C4-2B (cell line): ENCODE measurements at regions not wholly inside any gene's neighbourhood (a gene's known extent, or its start where the extent isn't known, plus 50 kb on each side); places are given as distances from the start of the nearest gene placed in this dataset.
"Not testable (repeated sequence)": the region's sequence is repeated elsewhere in the genome, so short reads cannot be mapped to it uniquely, and the experiment has no call there.

Experiments used
- H3K27ac ChIP-seq: fragments of 450-650 bp; 2 replicates; pipeline ENCODE4 v1.5.1; 2017
- CTCF ChIP-seq: fragments of 450-650 bp; conservative IDR thresholded peaks from 2 replicates; pipeline ENCODE4 v1.5.1; 2017; ENCODE audit warnings: mild to moderate bottlenecking
- ZFX ChIP-seq: fragments of 450-650 bp; IDR thresholded peaks from 2 replicates; pipeline ENCODE4 v1.6.1; 2017

- TF ChIP-seq CTCF: no peak
- no peak overlapping the region for H3K27ac ChIP-seq
Measured at GRCh38 chr9:135410831-135411473, 68.6 kb upstream of the PPP1R26 start.

- H3K27ac ChIP-seq: not testable (repeated sequence)
Measured at GRCh38 chr9:135411605-135412004, 68.0 kb upstream of the PPP1R26 start.

DNA sequence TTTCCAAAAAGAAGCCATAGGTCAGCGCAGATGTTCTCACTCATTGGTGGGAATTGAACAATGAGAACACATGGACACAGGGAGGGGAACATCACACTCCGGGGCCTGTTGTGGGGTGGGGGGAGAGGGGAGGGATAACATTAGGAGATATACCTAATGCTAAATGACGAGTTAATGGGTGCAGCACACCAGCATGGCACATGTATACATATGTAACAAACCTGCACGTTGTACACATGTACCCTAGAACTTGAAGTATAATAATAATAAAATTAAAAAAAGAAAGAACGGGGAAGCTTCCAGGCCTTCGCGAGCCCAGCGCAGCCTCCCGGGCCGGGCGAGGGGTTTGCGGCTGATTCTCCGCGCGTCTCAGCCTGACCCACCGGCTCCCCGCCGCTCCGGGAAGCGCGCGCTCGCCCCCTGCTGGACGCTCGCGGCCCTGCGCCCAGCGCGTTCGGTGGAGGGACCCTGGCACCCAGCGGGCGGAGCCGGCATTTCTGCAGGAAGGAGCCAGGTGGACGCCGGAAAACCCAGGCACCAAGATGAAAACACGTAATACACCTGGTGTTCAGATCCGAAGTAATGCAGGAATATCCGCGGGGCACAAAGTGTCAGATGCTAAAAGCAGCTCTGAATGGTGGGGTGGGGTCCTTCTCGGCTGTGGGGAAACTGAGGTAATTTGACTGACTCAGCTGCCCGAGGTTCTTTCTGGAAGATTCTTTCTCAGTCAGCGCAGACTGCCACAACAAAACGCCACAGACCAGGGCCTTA is 67.1 kb upstream of the PPP1R26 start:
- TF ChIP-seq CTCF: peak; percentile 100
- H3K27ac ChIP-seq: not testable (repeated sequence)

DNA sequence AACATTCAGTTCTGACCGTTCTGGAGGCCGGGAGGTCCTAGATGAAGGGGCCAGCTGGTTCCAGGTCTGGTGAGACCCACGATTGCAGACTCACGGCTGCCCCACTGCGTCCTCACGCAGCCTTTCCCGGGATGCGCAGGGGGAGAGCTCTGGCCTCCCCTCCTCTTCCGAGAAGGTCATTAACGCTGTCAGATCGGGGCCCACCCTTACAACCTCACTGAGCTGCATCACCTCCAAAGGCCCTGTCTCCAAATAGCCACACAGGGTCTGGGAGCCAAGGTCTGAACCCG is 66.6 kb upstream of the PPP1R26 start:
- no peak for TF ChIP-seq ZFX
- TF ChIP-seq CTCF: no peak
- no peak overlapping the region for H3K27ac ChIP-seq

- no peak overlapping the region for H3K27ac ChIP-seq
- TF ChIP-seq ZFX: no peak
- TF ChIP-seq CTCF: no peak
Measured at GRCh38 chr9:135413461-135413860, 66.1 kb upstream of the PPP1R26 start.

GRCh38 chr9:135414293-135414692 is 65.3 kb upstream of the PPP1R26 start:
- H3K27ac ChIP-seq: no peak overlapping the region
- no peak for TF ChIP-seq ZFX
- no peak for TF ChIP-seq CTCF

- TF ChIP-seq ZFX: no peak
- no peak for TF ChIP-seq CTCF
- H3K27ac ChIP-seq: no peak overlapping the region
Measured at GRCh38 chr9:135415586-135415985, 64.0 kb upstream of the PPP1R26 start.
